IMR-90 (cell line): ENCODE measurements at regions not wholly inside any gene's neighbourhood (a gene's known extent, or its start where the extent isn't known, plus 50 kb on each side); places are given as distances from the start of the nearest gene placed in this dataset.

Experiments
- ATAC-seq: fragments of 200-7000 bp; cut with Tn5 transposase; 2 replicates; pipeline ENCODE4 v1.9.1; 2020; ENCODE audit warnings: low read depth, mild to moderate bottlenecking, moderate library complexity
- BruUV-seq: library from RNA; stranded (reverse); fragments of 400-500 nt; replicated peaks from 2 replicates; lab custom pipeline; 2021; lab: Mats Ljungman, UMichigan
- CTCF ChIA-PET: fragments of 300-600 bp; formaldehyde crosslinking; extraction: SDS; loops from one replicate; lab custom pipeline; 2021; ENCODE audit warnings: antibody characterized with exemption; lab: Yijun Ruan, JAX
- POLR2A ChIA-PET: fragments of 300-600 bp; sonication (Branson Sonifier 250); formaldehyde crosslinking; loops from one replicate; lab custom pipeline; 2022; ENCODE audit warnings: antibody characterized with exemption; ENCODE audit not compliant: unreplicated experiment; lab: Charles Lee
- DNase-seq: peaks from one replicate; pipeline ENCODE4 v3.0.0; 2013
- H2AFZ ChIP-seq: replicated peaks from 2 replicates; pipeline ENCODE3; 2013; ENCODE audit warnings: low read length, mild to moderate bottlenecking; ENCODE audit not compliant: poor library complexity
- H2AK5ac ChIP-seq: 2 replicates; pipeline ENCODE4 v1.6.1; 2013; ENCODE audit warnings: low read depth, low read length, inconsistent platforms
- H2AK9ac ChIP-seq: replicated peaks from 2 replicates; pipeline ENCODE3; 2013; ENCODE audit warnings: mild to moderate bottlenecking, low read depth, low read length, moderate library complexity; ENCODE audit not compliant: poor library complexity
- H2BK120ac ChIP-seq: 2 replicates; pipeline ENCODE4 v1.6.1; 2013; ENCODE audit warnings: low read depth, low read length, inconsistent platforms
- H2BK15ac ChIP-seq: 3 replicates; pipeline ENCODE4 v1.6.1; 2013; ENCODE audit warnings: low read depth, low read length, inconsistent platforms
- H2BK20ac ChIP-seq: 2 replicates; pipeline ENCODE4 v1.6.1; 2013; ENCODE audit warnings: low read depth, mild to moderate bottlenecking, inconsistent platforms, low read length, moderate library complexity
- H2BK5ac ChIP-seq: 2 replicates; pipeline ENCODE4 v1.6.1; 2013; ENCODE audit warnings: mild to moderate bottlenecking, low read depth, low read length, inconsistent platforms; ENCODE audit not compliant: poor library complexity, severe bottlenecking
- H3K14ac ChIP-seq: replicated peaks from 2 replicates; pipeline ENCODE4 v1.6.1; 2013; ENCODE audit warnings: low read depth, low read length, inconsistent platforms
- H3K18ac ChIP-seq: 2 replicates; pipeline ENCODE4 v1.6.1; 2013; ENCODE audit warnings: low read depth, low read length, control low read depth
- H3K23ac ChIP-seq: 2 replicates; pipeline ENCODE4 v1.6.1; 2013; ENCODE audit warnings: low read depth, low read length, inconsistent platforms
- H3K27ac ChIP-seq: 2 replicates; pipeline ENCODE4 v1.5.1; 2013; ENCODE audit warnings: mild to moderate bottlenecking, control low read depth, low read length; ENCODE audit not compliant: insufficient read depth
- H3K27me3 ChIP-seq: 2 replicates; pipeline ENCODE4 v1.6.1; 2013; ENCODE audit warnings: low read length; ENCODE audit not compliant: control insufficient read depth, insufficient read depth
- H3K36me3 ChIP-seq: 2 replicates; pipeline ENCODE4 v1.6.1; 2013; ENCODE audit warnings: low read length, mixed read lengths; ENCODE audit not compliant: control insufficient read depth, insufficient read depth
- H3K4ac ChIP-seq: 2 replicates; pipeline ENCODE4 v1.6.1; 2013; ENCODE audit warnings: low read depth, low read length, inconsistent platforms
- H3K4me1 ChIP-seq: 2 replicates; pipeline ENCODE4 v1.6.1; 2013; ENCODE audit warnings: low read length, mixed read lengths; ENCODE audit not compliant: control insufficient read depth, insufficient read depth
- H3K4me2 ChIP-seq: 2 replicates; pipeline ENCODE4 v1.6.1; 2013; ENCODE audit warnings: low read depth, mild to moderate bottlenecking, control low read depth, low read length, moderate library complexity
- H3K4me3 ChIP-seq: 2 replicates; pipeline ENCODE4 v1.5.1; 2013; ENCODE audit warnings: low read depth, mild to moderate bottlenecking, control low read depth, low read length, moderate library complexity; ENCODE audit not compliant: insufficient read depth
- H3K56ac ChIP-seq: 2 replicates; pipeline ENCODE4 v1.6.1; 2013; ENCODE audit warnings: low read length, inconsistent platforms; ENCODE audit not compliant: insufficient read depth; ENCODE audit errors: extremely low read depth
- H3K79me1 ChIP-seq, 2 experiments: 2 replicates each; pipeline ENCODE4 v1.6.1; 2013; ENCODE audit warnings: low read length in 2 of 2, inconsistent platforms in 1 of 2, low read depth in 1 of 2
- H3K9ac ChIP-seq: 2 replicates; pipeline ENCODE4 v1.6.1; 2013; ENCODE audit warnings: low read depth, low read length, control low read depth
- H3K9me1 ChIP-seq: 2 replicates; pipeline ENCODE4 v1.6.1; 2013; ENCODE audit warnings: low read length, inconsistent platforms; ENCODE audit not compliant: insufficient read depth
- H3K9me3 ChIP-seq: 2 replicates; pipeline ENCODE4 v1.6.1; 2013; ENCODE audit warnings: low read length; ENCODE audit not compliant: control insufficient read depth, insufficient read depth
- H4K20me1 ChIP-seq: 2 replicates; pipeline ENCODE4 v1.6.1; 2013; ENCODE audit warnings: low read length, inconsistent platforms; ENCODE audit not compliant: insufficient read depth
- H4K5ac ChIP-seq: 2 replicates; pipeline ENCODE4 v1.6.1; 2013; ENCODE audit warnings: mild to moderate bottlenecking, low read depth, low read length, control low read depth
- H4K8ac ChIP-seq, 2 experiments: 2 replicates each; pipeline ENCODE4 v1.6.1; 2013; ENCODE audit warnings: low read depth in 2 of 2, low read length in 2 of 2, control low read depth in 1 of 2, inconsistent platforms in 1 of 2
- H4K91ac ChIP-seq: 2 replicates; pipeline ENCODE4 v1.6.1; 2013; ENCODE audit warnings: low read depth, low read length, inconsistent platforms; ENCODE audit not compliant: insufficient read depth
- BHLHE40 ChIP-seq: fragments of 150-350 bp; IDR thresholded peaks from 2 replicates; pipeline ENCODE4 v1.6.1; 2016; ENCODE audit warnings: mild to moderate bottlenecking, low read depth, low read length
- CEBPB ChIP-seq: IDR thresholded peaks from 2 replicates; pipeline ENCODE4 v1.6.1; 2012; ENCODE audit warnings: low read depth, low read length, improper control_type of control experiment
- CHD1 ChIP-seq: IDR thresholded peaks from 2 replicates; pipeline ENCODE4 v1.6.1; 2012; ENCODE audit warnings: low read depth, low read length, improper control_type of control experiment
- CTCF ChIP-seq: conservative IDR thresholded peaks from 2 replicates; pipeline ENCODE4 v1.5.1; 2012; ENCODE audit warnings: mild to moderate bottlenecking, low read depth, low read length, improper control_type of control experiment
- ELK1 ChIP-seq: fragments of 150-350 bp; IDR thresholded peaks from 2 replicates; pipeline ENCODE4 v1.6.1; 2016; ENCODE audit warnings: low read depth, mild to moderate bottlenecking, low read length, moderate library complexity, borderline replicate concordance
- MAFK ChIP-seq: IDR thresholded peaks from 2 replicates; pipeline ENCODE4 v1.6.1; 2012; ENCODE audit warnings: low read depth, low read length, improper control_type of control experiment
- MAZ ChIP-seq: IDR thresholded peaks from 2 replicates; pipeline ENCODE4 v1.6.1; 2012; ENCODE audit warnings: low read depth, mild to moderate bottlenecking, low read length, improper control_type of control experiment, moderate library complexity, borderline replicate concordance
- MXI1 ChIP-seq: IDR thresholded peaks from 2 replicates; pipeline ENCODE4 v1.6.1; 2012; ENCODE audit warnings: low read depth, mild to moderate bottlenecking, low read length, moderate library complexity, borderline replicate concordance
- POLR2A ChIP-seq: IDR thresholded peaks from 2 replicates; pipeline ENCODE4 v1.6.1; 2012; ENCODE audit warnings: mild to moderate bottlenecking, low read depth, low read length
- RAD21 ChIP-seq: IDR thresholded peaks from 2 replicates; pipeline ENCODE4 v1.6.1; 2012; ENCODE audit warnings: low read length, improper control_type of control experiment
- RCOR1 ChIP-seq: IDR thresholded peaks from 2 replicates; pipeline ENCODE4 v1.6.1; 2012; ENCODE audit warnings: mild to moderate bottlenecking, low read length, improper control_type of control experiment; ENCODE audit not compliant: insufficient replicate concordance
- RFX5 ChIP-seq: IDR thresholded peaks from 2 replicates; pipeline ENCODE4 v1.8.0; 2012; ENCODE audit warnings: low read depth, mild to moderate bottlenecking, low read length, moderate library complexity
- WGBS, 2 experiments: methylation state at CpG; one replicate each; pipeline versions ENCODE4 v1.1.5 to v1.1.7; 2013; ENCODE audit warnings: missing lambda C conversion rate in 2 of 2; ENCODE audit not compliant: insufficient read length in 1 of 2; ENCODE audit errors: extremely low coverage in 2 of 2; 5-methylcytosine and 5-hydroxymethylcytosine counted together
- dilution Hi-C: fragments of 300-500 bp; cut with HindIII; formaldehyde crosslinking; loops from one replicate; pipeline ENCODE4 v1.14.3; 2018; ENCODE audit warnings: low sequenced_read_pairs; ENCODE audit not compliant: unreplicated experiment
- in situ Hi-C: fragments of 300-500 bp; cut with MboI; formaldehyde crosslinking; loops from 3 replicates; pipeline ENCODE4 v1.14.3; 2019; ENCODE audit warnings: low sequenced_read_pairs, inconsistent platforms, mixed read lengths
- intact Hi-C: fragments of 100-400 bp; cut with micrococcal nuclease; formaldehyde crosslinking; loops from 2 replicates; pipeline ENCODE4 v1.10.0; 2022
- TF ChIP-seq, protein P1 (sequence below): fragments of 150-350 bp; IDR thresholded peaks from 2 replicates; pipeline ENCODE4 v1.6.1; 2017; ENCODE audit warnings: mild to moderate bottlenecking, antibody characterized with exemption, low read length, low read depth

DNA sequence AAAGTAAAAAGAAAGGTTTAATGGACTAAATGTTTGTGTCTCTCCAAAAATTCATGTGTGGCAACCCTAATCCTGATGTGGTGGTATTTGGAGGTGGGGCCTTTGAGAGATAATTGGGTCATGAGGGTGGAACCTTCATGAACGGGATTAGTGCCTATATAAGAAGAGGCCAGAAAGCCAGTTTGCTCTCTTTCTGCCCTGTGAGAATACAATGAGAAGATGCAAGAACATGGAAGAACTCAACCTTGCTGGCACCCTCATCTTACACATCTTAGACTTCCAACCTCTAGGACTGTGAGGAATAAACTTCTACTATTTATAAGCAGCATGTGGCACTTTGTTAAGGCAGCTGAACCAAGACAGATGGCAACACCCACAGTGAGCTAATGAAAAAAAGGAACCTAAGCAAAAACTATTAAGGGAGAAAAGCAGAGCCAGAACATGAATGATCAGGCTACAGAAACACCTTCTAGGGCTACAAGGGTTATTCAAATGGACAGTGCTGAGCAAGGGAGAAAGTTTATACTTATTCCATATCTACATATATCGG lies 159.5 kb downstream of the PLK2 start:
- H3K23ac ChIP-seq: no peak overlapping the region
- intact Hi-C loops (no loop called here), dilution Hi-C loops (no loop called here), in situ Hi-C loops (no loop called here)
- H3K56ac ChIP-seq: no peak overlapping the region
- H4K20me1 ChIP-seq: no peaks in the 10 kb centered on the region
- no peak overlapping the region for H2BK120ac ChIP-seq
- no peak overlapping the region for H4K8ac ChIP-seq
- no peak overlapping the region for H3K9ac ChIP-seq
- no peak overlapping the region for H4K5ac ChIP-seq
- ChIA-PET CTCF (no interaction called here), POLR2A (no interaction called here)
- H3K27me3 ChIP-seq: no peaks in the 10 kb centered on the region
- no peak overlapping the region for H3K14ac ChIP-seq
- no peak overlapping the region for H3K4me3 ChIP-seq
- H4K91ac ChIP-seq: no peak overlapping the region
- H3K27ac ChIP-seq: no peak overlapping the region
- H3K4me2 ChIP-seq: no peak overlapping the region
- ATAC-seq (no peak), DNase-seq (no peak)
- H2AFZ ChIP-seq: no peak overlapping the region
- no peak overlapping the region for H2BK5ac ChIP-seq
- H3K4me1 ChIP-seq: no peaks in the 10 kb centered on the region
- no peaks in the 10 kb centered on the region for H3K9me3 ChIP-seq
- H3K36me3 ChIP-seq: no peaks in the 10 kb centered on the region
- WGBS, 2 experiments: no CpG with 5 or more reads among the region's 2 CpGs
- H2AK5ac ChIP-seq: no peak overlapping the region
- no peak overlapping the region for H2BK15ac ChIP-seq
- H3K9me1 ChIP-seq: no peaks in the 10 kb centered on the region
- TF ChIP-seq POLR2A: no peak
- TF ChIP-seq RAD21: no peak
- no peak for TF ChIP-seq CTCF
- TF ChIP-seq, protein P1, sequence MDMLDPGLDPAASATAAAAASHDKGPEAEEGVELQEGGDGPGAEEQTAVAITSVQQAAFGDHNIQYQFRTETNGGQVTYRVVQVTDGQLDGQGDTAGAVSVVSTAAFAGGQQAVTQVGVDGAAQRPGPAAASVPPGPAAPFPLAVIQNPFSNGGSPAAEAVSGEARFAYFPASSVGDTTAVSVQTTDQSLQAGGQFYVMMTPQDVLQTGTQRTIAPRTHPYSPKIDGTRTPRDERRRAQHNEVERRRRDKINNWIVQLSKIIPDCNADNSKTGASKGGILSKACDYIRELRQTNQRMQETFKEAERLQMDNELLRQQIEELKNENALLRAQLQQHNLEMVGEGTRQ: no peak
- TF ChIP-seq MAFK: no peak
- TF ChIP-seq CHD1: no peak
- TF ChIP-seq RFX5: no peak
- no peak for TF ChIP-seq MXI1
- TF ChIP-seq ELK1: no peak
- no peak for TF ChIP-seq CEBPB
- no peak for TF ChIP-seq BHLHE40
- TF ChIP-seq MAZ: no peak
- TF ChIP-seq RCOR1: no peak
- H2AK9ac ChIP-seq: no peak overlapping the region
- no peak overlapping the region for H2BK20ac ChIP-seq
- H3K18ac ChIP-seq: no peak overlapping the region
- no TSS peak for BruUV-seq
- H3K79me1 ChIP-seq: no peaks in the 10 kb centered on the region
- no peak overlapping the region for H3K4ac ChIP-seq
